Body of pancreas (tissue), 4 donors: ENCODE measurements at regions not wholly inside any gene's neighbourhood (a gene's known extent, or its start where the extent isn't known, plus 50 kb on each side); places are given as distances from the start of the nearest gene placed in this dataset.

ENCODE experiments used
- POLR2A ChIP-seq, 3 donors: fragments of 450-650 bp; IDR thresholded peaks; one replicate each; pipeline ENCODE4 v1.6.1; 2016; ENCODE audit warnings: antibody characterized with exemption in 3 of 3, mild to moderate bottlenecking in 2 of 3
- TF ChIP-seq, protein P1 (sequence below), 7 experiments: fragments of 450-650 bp in 4 of 7; fragments of 200-600 bp in 3 of 7; sonication (generic) in 3 of 7; IDR thresholded peaks; one replicate each; pipeline ENCODE4 v1.5.1; 2016 to 2019; ENCODE audit warnings: antibody characterized with exemption in 7 of 7

DNA sequence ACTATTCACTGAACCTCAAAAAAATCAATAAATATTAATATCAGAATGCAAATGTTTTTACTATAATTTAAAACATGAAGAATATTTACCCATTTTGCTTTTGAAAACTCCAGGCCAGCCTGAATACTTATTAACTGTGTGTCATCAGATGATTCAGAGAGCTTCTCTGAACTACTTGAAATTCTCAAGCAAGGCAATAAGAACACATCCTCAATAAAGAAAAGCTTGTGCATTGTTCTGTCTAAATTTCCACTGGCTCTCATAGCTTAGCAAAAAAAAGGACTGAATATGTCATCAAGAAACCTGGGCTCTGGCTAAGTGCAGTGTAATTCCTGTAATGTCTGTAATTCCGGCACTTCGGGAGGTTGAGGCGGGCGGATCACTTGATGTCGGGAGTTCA is 194.1 kb downstream of the BTG1 start:
- TF ChIP-seq, protein P1, sequence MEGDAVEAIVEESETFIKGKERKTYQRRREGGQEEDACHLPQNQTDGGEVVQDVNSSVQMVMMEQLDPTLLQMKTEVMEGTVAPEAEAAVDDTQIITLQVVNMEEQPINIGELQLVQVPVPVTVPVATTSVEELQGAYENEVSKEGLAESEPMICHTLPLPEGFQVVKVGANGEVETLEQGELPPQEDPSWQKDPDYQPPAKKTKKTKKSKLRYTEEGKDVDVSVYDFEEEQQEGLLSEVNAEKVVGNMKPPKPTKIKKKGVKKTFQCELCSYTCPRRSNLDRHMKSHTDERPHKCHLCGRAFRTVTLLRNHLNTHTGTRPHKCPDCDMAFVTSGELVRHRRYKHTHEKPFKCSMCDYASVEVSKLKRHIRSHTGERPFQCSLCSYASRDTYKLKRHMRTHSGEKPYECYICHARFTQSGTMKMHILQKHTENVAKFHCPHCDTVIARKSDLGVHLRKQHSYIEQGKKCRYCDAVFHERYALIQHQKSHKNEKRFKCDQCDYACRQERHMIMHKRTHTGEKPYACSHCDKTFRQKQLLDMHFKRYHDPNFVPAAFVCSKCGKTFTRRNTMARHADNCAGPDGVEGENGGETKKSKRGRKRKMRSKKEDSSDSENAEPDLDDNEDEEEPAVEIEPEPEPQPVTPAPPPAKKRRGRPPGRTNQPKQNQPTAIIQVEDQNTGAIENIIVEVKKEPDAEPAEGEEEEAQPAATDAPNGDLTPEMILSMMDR (IDR thresholded peaks at IDR 0.05) = no peak
- no peak for TF ChIP-seq POLR2A (IDR thresholded peaks at IDR 0.05)
